ENCODE measurements at regions not wholly inside any gene's neighbourhood (a gene's known extent, or its start where the extent isn't known, plus 50 kb on each side); places are given as distances from the start of the nearest gene placed in this dataset.
A peak's percentile ranks its signal among the peaks of the same experiment; 100 is the strongest.

GRCh38 chr9:678897-679296 is 162.6 kb upstream of the DMRT1 start:
- no peak overlapping the region for H3K27ac ChIP-seq (ENCODE audit: low read depth, low read length)
- WGBS, 3 donors, result 97 to 100% (median 99%) methylated on average over 1 of the region's 1 CpG

DNA sequence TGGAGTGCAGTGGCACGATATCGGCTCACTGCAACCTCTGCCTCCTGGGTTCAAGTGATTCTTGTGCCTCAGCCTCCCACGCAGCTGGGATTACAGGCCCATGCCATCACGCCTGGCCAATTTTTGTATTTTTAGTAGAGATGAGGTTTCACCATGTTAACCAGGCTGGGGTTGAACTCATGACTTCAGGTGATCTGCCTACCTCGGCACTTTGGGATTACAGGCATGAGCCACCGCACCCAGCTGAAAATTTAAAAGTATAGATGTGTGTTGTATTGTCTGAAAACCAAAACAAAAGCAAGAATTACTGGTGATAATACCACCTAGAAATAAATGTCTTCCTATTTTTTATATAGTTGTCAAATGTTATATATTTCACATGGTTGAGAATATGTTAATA is 162.0 kb upstream of the DMRT1 start:
- WGBS, 3 donors, result 95 to 97% (median 96%) methylated on average over 6 of the region's 6 CpGs
- no peak overlapping the region for H3K27ac ChIP-seq (ENCODE audit: low read depth, low read length)

GRCh38 chr9:680106-680505 is 161.4 kb upstream of the DMRT1 start:
- H3K27ac ChIP-seq (ENCODE audit: low read depth, low read length), result no peak overlapping the region
- 80 to 84% (median 80%) methylated on average over 5 of the region's 5 CpGs for WGBS, 3 donors

DNA sequence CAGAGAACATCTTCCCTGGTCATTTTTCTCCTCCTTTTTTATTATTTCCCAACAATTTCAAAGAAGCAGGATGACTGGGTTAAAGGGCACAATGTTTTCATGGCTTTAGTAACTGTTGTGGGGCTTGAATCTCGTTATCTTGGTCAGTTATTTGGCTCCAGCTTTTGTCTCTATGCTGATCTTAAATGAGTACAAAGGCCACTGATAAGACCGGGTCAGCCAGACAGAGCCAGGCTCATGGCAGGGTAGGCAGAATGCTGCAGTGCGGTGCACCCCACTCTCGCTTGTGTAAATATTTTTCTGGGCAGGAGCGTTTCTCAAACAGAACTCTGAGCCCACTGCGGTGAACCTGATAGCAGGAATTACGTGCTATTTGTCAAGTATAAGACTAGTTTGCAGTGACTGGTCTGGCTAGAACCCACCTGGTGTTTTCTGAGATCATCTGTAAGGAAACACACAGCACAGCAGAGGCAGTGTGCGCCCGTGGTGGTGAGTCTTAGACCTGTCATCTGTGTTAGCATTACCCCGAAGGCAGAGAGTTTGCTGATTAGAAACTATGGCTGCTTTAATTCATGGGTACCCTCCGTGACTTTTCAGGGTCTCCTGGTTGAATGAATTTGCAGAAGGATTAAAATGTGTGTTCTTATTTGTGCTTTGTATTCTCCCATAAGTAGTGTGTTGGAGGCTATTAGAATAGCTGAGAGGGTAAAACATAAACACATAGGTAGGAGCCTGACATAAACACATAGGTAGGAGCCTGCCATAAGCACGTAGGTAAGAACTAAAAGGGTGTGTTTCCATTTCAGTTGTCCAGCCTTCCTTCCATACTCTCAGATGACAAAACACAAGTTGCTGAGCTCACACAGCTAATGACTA is 158.6 kb upstream of the DMRT1 start:
- 20 to 82% (median 73%) methylated on average over 12 of the region's 12 CpGs for WGBS, 3 donors
- no peak overlapping the region for H3K27ac ChIP-seq (ENCODE audit: low read depth, low read length)

GRCh38 chr9:683509-684021 is 157.9 kb upstream of the DMRT1 start:
- no peak overlapping the region for H3K27ac ChIP-seq (ENCODE audit: low read depth, low read length)
- 38 to 74% (median 73%) methylated on average over 2 of the region's 2 CpGs for WGBS, 3 donors

GRCh38 chr9:684054-684890 is 157.2 kb upstream of the DMRT1 start:
- H3K27ac ChIP-seq (ENCODE audit: low read depth, low read length), result no peak overlapping the region
- WGBS, 3 donors, result 44 to 56% (median 54%) methylated on average over 9 of the region's 9 CpGs

DNA sequence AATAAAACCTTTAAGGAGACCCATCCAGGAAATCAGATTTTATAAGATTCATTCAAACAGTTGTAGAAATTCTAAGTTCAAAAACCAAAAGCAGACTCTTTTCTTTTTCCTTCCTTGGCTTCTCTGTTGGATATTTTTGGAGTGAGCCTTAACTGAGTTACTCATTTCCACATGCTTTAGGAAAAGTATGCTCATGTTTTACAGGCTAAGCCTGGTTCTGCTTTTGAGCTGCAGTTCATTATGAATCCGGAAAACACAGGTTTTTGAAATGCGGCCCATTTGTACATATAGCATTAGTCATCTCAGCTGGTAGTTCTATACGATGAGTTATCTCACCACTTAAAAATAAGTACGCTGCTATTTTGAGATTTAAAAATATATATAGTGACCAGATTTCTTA is 156.6 kb upstream of the DMRT1 start:
- 38 to 53% (median 48%) methylated on average over 4 of the region's 4 CpGs for WGBS, 3 donors
- H3K27ac ChIP-seq (ENCODE audit: low read depth, low read length), result no peak overlapping the region

DNA sequence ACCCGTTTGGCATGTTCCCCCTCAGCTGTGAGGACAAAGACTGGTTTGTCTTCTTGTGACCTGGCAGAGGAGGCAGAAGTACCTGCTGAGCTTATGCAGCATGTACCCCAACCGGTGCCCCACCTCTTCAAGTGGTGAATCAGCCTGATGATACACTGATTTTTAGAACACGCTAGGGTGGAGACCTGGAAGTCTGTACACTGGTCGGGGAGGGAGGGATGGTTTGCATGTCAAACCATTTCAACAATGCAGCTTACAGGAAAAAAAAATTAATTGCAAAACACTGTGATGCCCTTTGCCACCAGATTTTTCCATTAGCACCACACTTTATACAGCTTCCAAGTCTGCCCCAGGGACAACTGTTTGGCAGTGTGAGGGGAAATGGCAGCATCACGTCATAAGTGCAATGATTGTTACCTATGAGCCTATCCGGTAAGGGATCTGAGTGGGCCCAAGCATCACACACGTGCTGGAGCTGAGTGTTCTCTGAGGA is 155.1 kb upstream of the DMRT1 start:
- 57 to 72% (median 68%) methylated on average over 7 of the region's 7 CpGs for WGBS, 3 donors
- H3K27ac ChIP-seq (ENCODE audit: low read depth, low read length), result no peak overlapping the region

DNA sequence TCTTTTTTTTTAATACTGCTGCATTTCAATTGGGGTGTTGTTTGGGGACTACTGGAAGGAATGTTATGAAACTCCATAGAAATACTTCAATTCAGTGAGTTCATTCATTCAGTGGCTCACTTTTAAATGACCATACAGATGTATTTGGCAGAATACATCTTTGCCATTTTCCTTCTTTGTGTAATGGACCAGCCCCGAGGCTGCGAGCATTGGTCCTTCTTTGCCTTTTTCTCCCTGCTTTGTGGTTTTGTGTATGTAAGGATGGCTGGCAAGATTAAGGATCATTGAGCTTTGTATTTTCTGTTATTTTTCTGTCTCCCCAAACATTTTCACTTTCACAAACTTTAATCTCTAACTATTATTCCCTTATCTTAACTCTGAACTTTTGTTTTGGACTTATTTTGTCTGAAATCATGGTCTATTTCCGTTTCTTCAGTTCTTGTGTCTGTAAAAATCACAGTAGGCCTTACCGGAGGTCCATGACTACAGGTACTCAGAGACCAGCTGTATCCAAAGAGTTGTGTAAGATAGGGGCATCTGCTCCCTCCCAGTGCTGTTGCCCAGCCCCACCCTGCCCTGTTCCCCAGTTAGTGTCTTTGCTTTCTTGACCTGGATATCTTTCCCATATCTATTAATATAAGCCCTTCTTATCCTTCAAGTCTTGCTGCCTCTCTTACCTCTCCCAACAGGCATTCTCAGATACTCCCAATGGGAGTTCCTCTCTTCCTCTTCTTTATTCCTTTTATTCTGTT is 154.3 kb upstream of the DMRT1 start:
- H3K27ac ChIP-seq (ENCODE audit: low read depth, low read length), result no peak overlapping the region
- WGBS, 3 donors, result 97 to 100% (median 97%) methylated on average over 4 of the region's 4 CpGs

- 91 to 97% (median 96%) methylated on average over 4 of the region's 4 CpGs for WGBS, 3 donors
- no peak overlapping the region for H3K27ac ChIP-seq (ENCODE audit: low read depth, low read length)
Observed at GRCh38 chr9:687994-688393, 153.5 kb upstream of the DMRT1 start.

DNA sequence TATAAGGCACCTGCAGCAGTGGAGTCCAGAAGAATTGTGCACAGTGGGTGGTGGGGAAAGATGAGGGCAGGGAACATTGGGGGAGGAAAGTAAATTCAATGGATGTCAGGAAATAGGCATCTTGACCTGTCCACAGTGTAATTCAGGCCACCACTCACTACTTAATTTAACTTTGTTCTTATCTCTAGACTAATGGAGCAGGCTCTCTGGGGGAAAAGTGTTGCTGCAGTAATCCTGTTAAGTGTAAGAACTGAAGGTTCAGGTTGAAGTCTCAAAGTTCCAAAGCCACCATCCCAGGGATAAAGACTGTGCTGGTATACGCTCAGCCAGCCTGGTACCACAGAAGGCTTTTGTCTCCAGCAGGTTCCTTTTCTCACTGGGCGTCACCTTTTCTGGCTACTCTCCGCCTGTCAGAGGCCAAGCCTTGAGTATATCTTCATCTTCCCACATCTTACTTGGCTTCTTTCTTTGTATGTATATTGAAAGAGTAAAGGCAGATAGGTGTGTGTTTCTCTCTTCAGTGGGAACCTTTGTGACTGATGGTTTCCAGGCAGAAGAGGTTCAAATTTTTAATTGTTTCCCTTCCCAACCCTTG is 150.9 kb upstream of the DMRT1 start:
- no peak overlapping the region for H3K27ac ChIP-seq (ENCODE audit: low read depth, low read length)

GRCh38 chr9:691825-692400 is 149.6 kb upstream of the DMRT1 start:
- no peak overlapping the region for H3K27ac ChIP-seq (ENCODE audit: low read depth, low read length)
- WGBS, 3 donors, result 62 to 67% (median 63%) methylated on average over 3 of the region's 3 CpGs

More for the DNA sequence above, 150.9 kb upstream of the DMRT1 start:
- WGBS, 3 donors, result 65 to 97% (median 68%) methylated on average over 3 of the region's 3 CpGs

GRCh38 chr9:692636-693129 is 148.8 kb upstream of the DMRT1 start:
- no peak overlapping the region for H3K27ac ChIP-seq (ENCODE audit: low read depth, low read length)
- 75 to 83% (median 75%) methylated on average over 4 of the region's 4 CpGs for WGBS, 3 donors

DNA sequence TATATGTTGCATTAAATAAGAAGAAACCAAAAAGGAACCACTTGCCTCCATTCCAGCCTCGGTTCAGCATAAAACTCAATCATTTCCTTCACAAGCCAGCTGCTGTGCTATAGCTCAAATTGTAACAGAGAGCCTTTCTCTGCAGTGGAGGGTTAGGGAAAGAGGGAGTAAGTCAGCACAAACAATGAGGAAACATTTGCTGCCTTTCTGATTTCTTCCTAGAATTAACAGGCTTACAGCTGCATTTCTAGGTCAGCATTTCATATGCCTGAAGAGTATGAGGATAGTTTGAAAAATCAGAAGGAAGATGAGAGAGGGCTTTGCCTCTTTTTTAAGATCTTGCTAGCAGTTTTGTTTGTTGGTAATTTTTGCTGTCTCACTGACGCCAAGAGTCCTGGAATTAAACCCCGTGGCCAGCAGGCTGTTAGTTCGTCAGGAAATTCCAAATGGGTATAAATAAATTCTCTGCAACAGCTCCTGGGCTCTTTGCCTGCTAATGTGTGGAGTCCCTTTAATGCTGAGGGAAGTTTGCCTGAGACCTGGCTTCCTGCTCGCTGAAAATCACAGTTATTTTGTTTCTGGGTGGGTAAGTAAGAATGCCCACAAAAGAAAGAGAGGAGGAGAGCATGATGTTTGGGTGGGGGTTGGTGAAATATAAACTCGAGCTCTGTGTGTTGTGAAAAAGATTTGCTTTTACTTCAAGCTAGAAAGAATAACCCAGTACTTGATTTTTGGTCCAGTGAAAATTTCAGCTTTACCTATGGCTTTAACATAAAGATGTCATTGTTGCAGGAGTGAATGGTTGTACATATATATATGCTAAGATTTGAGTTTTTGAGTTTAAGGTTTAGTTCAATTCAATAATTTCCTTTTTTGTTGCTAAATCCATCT is 148.1 kb upstream of the DMRT1 start:
- 4 to 34% (median 8%) methylated on average over 6 of the region's 6 CpGs for WGBS, 3 donors
- H3K27ac ChIP-seq (ENCODE audit: low read depth, low read length), result peak overlapping the region; percentile 5

DNA sequence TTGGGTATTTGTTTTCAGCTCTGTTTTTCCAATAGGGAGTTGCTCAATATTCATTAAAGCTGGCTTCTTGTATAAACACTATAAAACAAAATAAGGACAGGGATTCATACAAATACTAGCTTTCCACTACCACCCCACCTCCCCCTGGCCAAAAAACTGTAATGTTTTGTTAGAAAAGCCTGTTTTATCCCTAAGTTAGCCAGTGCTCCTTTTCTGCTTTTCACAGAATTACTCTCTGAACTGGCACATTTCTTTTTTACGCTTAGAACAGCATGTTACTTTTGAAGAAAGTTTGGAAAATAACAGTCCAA is 147.4 kb upstream of the DMRT1 start:
- WGBS, 3 donors, result 55 to 67% (median 57%) methylated on average over 1 of the region's 1 CpG
- no peak overlapping the region for H3K27ac ChIP-seq (ENCODE audit: low read depth, low read length)

DNA sequence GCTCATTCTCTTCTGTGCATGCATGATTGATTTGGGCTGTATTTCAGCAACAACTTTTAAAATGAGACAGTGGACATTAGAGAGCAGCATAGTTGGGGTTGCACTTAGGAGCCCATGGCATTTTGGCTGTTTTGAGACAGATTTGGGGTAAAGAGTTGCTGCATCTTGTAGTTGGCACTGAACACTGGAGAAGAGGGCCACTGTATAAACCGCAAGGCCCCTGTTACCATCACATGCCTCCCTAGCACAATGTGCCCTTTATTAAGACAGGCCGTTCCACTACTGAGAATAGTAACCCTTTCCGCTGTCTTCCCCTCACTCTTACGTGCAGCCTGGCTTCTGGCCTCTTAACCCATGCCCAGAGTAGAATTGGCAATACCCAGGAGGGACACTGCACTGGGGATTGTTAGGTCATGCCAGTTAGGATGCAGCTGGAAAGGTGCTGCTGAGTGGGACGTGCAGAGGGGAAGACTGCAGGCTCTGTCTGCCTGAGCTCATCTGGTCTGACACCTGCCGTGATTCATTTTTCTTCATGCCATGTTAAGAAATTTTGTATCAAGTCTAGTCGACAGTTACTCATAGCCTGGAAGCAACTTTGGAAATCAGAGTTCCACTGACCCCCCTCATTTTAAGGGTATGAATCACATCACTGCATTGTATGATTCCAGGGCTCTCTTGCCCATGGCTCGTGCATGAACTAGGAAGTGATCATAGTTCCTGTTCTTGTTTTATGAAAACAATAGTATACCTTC is 146.9 kb upstream of the DMRT1 start:
- 50 to 59% (median 59%) methylated on average over 8 of the region's 8 CpGs for WGBS, 3 donors
- no peak overlapping the region for H3K27ac ChIP-seq (ENCODE audit: low read depth, low read length)
